HEK293T (cell line): ENCODE measurements at regions not wholly inside any gene's neighbourhood (a gene's known extent, or its start where the extent isn't known, plus 50 kb on each side); places are given as distances from the start of the nearest gene placed in this dataset.

ENCODE experiments used
- CTCF ChIA-PET: fragments of 350-600 bp; formaldehyde crosslinking; extraction: SDS; loops from one replicate; lab custom pipeline; 2021; ENCODE audit warnings: antibody characterized with exemption, inconsistent platforms; lab: Yijun Ruan, JAX
- POLR2A ChIA-PET: fragments of 350-600 bp; formaldehyde crosslinking; extraction: SDS; loops from one replicate; lab custom pipeline; 2020; ENCODE audit warnings: antibody characterized with exemption, inconsistent platforms; lab: Yijun Ruan, JAX
- DNase-seq: peaks from one replicate; pipeline ENCODE4 v3.0.0; 2012; ENCODE audit warnings: mixed read lengths; ENCODE audit errors: extremely low spot score
- ARNT ChIP-seq: fragments of 450-650 bp; IDR thresholded peaks from 2 replicates; pipeline ENCODE4 v1.6.1; 2017; ENCODE audit warnings: mild to moderate bottlenecking
- BHLHE40 ChIP-seq: fragments of 450-650 bp; IDR thresholded peaks from 2 replicates; pipeline ENCODE4 v1.6.1; 2016; ENCODE audit warnings: mild to moderate bottlenecking, moderate library complexity, borderline replicate concordance
- CTBP1 ChIP-seq: fragments of 450-650 bp; IDR thresholded peaks from 2 replicates; pipeline ENCODE4 v1.6.1; 2016; ENCODE audit warnings: borderline replicate concordance
- ELF4 ChIP-seq: fragments of 450-650 bp; IDR thresholded peaks from 2 replicates; pipeline ENCODE4 v1.6.1; 2017; ENCODE audit warnings: antibody characterized with exemption
- FOXA1 ChIP-seq: fragments of 450-650 bp; IDR thresholded peaks from 2 replicates; pipeline ENCODE4 v1.6.1; 2016; ENCODE audit warnings: mild to moderate bottlenecking
- FOXK2 ChIP-seq: fragments of 450-650 bp; IDR thresholded peaks from 2 replicates; pipeline ENCODE4 v1.6.1; 2016; ENCODE audit warnings: mild to moderate bottlenecking
- FOXM1 ChIP-seq: fragments of 450-650 bp; IDR thresholded peaks from 2 replicates; pipeline ENCODE4 v1.6.1; 2017; ENCODE audit warnings: mild to moderate bottlenecking, borderline replicate concordance
- HDGF ChIP-seq: fragments of 450-650 bp; IDR thresholded peaks from 2 replicates; pipeline ENCODE4 v1.6.1; 2017; ENCODE audit warnings: antibody characterized with exemption, borderline replicate concordance
- L3MBTL2 ChIP-seq: fragments of 450-650 bp; conservative IDR thresholded peaks from 2 replicates; pipeline ENCODE4 v1.6.1; 2016; ENCODE audit warnings: mild to moderate bottlenecking
- LEF1 ChIP-seq: fragments of 450-650 bp; IDR thresholded peaks from 2 replicates; pipeline ENCODE4 v1.6.1; 2017; ENCODE audit warnings: mild to moderate bottlenecking, borderline replicate concordance
- NFRKB ChIP-seq: fragments of 450-650 bp; IDR thresholded peaks from 2 replicates; pipeline ENCODE4 v1.6.1; 2016; ENCODE audit warnings: mild to moderate bottlenecking, moderate library complexity
- SP1 ChIP-seq: fragments of 450-650 bp; IDR thresholded peaks from 2 replicates; pipeline ENCODE4 v1.6.1; 2017
- SUZ12 ChIP-seq: fragments of 450-650 bp; IDR thresholded peaks from 2 replicates; pipeline ENCODE4 v1.6.1; 2016; ENCODE audit warnings: mild to moderate bottlenecking
- TARDBP ChIP-seq: fragments of 450-650 bp; IDR thresholded peaks from 2 replicates; pipeline ENCODE4 v1.6.1; 2016
- ZNF384 ChIP-seq: fragments of 450-650 bp; IDR thresholded peaks from 2 replicates; pipeline ENCODE4 v1.6.1; 2016
- TF ChIP-seq, protein P1 (sequence below): fragments of 450-650 bp; IDR thresholded peaks from 2 replicates; pipeline ENCODE4 v1.6.1; 2016

DNA sequence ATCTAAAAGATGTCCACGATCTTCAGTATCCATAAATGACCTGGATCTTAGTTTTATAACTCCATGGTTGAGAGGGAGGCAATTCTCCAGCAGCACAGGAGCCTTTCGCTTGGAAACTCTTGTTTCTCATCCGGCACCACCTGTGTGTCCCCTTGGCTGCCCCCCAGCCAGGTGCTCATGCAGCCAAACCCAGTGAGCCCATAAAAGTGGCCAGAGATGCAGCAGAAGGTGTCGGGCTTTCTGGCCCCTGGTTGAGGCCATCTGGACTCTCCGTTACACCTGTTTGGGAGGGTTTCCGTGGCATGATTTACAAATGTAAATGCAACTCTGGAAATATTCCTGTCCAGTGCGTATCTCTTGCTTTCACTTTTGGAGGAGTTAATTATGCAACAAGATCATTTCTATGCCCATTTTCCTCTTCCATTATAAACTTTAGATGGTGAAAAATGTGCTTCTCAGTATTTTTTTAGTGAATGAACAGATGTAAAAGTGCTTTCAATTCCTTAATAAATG, 291.1 kb downstream of the DIO2 start:
- TF ChIP-seq FOXM1, result no peak
- no peak for TF ChIP-seq TARDBP
- no peak for TF ChIP-seq CTBP1
- TF ChIP-seq LEF1, result no peak
- TF ChIP-seq SP1, result no peak
- no peak for TF ChIP-seq L3MBTL2
- TF ChIP-seq BHLHE40, result no peak
- TF ChIP-seq HDGF, result no peak
- no peak for TF ChIP-seq ZNF384
- TF ChIP-seq SUZ12, result no peak
- no peak for TF ChIP-seq NFRKB
- no peak for TF ChIP-seq ARNT
- no peak for TF ChIP-seq FOXK2
- TF ChIP-seq, protein P1, sequence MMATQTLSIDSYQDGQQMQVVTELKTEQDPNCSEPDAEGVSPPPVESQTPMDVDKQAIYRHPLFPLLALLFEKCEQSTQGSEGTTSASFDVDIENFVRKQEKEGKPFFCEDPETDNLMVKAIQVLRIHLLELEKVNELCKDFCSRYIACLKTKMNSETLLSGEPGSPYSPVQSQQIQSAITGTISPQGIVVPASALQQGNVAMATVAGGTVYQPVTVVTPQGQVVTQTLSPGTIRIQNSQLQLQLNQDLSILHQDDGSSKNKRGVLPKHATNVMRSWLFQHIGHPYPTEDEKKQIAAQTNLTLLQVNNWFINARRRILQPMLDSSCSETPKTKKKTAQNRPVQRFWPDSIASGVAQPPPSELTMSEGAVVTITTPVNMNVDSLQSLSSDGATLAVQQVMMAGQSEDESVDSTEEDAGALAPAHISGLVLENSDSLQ, result no peak
- no peak for TF ChIP-seq FOXA1
- no peak for TF ChIP-seq ELF4
- POLR2A ChIA-PET, result no interaction called here
- DNase-seq, result no peak
- CTCF ChIA-PET, result no interaction called here
